IMR-90 (cell line): ENCODE measurements at regions not wholly inside any gene's neighbourhood (a gene's known extent, or its start where the extent isn't known, plus 50 kb on each side); places are given as distances from the start of the nearest gene placed in this dataset.

ENCODE experiments used
- ATAC-seq: fragments of 200-7000 bp; cut with Tn5 transposase; 2 replicates; pipeline ENCODE4 v1.9.1; 2020; ENCODE audit warnings: low read depth, mild to moderate bottlenecking, moderate library complexity
- BruUV-seq: library from RNA; stranded (reverse); fragments of 400-500 nt; replicated peaks from 2 replicates; lab custom pipeline; 2021; lab: Mats Ljungman, UMichigan
- CTCF ChIA-PET: fragments of 300-600 bp; formaldehyde crosslinking; extraction: SDS; loops from one replicate; lab custom pipeline; 2021; ENCODE audit warnings: antibody characterized with exemption; lab: Yijun Ruan, JAX
- POLR2A ChIA-PET: fragments of 300-600 bp; sonication (Branson Sonifier 250); formaldehyde crosslinking; loops from one replicate; lab custom pipeline; 2022; ENCODE audit warnings: antibody characterized with exemption; ENCODE audit not compliant: unreplicated experiment; lab: Charles Lee
- DNase-seq: peaks from one replicate; pipeline ENCODE4 v3.0.0; 2013
- H2AFZ ChIP-seq: replicated peaks from 2 replicates; pipeline ENCODE3; 2013; ENCODE audit warnings: low read length, mild to moderate bottlenecking; ENCODE audit not compliant: poor library complexity
- H2AK5ac ChIP-seq: 2 replicates; pipeline ENCODE4 v1.6.1; 2013; ENCODE audit warnings: low read depth, low read length, inconsistent platforms
- H2AK9ac ChIP-seq: replicated peaks from 2 replicates; pipeline ENCODE3; 2013; ENCODE audit warnings: mild to moderate bottlenecking, low read depth, low read length, moderate library complexity; ENCODE audit not compliant: poor library complexity
- H2BK120ac ChIP-seq: 2 replicates; pipeline ENCODE4 v1.6.1; 2013; ENCODE audit warnings: low read depth, low read length, inconsistent platforms
- H2BK15ac ChIP-seq: 3 replicates; pipeline ENCODE4 v1.6.1; 2013; ENCODE audit warnings: low read depth, low read length, inconsistent platforms
- H2BK20ac ChIP-seq: 2 replicates; pipeline ENCODE4 v1.6.1; 2013; ENCODE audit warnings: low read depth, mild to moderate bottlenecking, inconsistent platforms, low read length, moderate library complexity
- H2BK5ac ChIP-seq: 2 replicates; pipeline ENCODE4 v1.6.1; 2013; ENCODE audit warnings: mild to moderate bottlenecking, low read depth, low read length, inconsistent platforms; ENCODE audit not compliant: poor library complexity, severe bottlenecking
- H3K14ac ChIP-seq: replicated peaks from 2 replicates; pipeline ENCODE4 v1.6.1; 2013; ENCODE audit warnings: low read depth, low read length, inconsistent platforms
- H3K18ac ChIP-seq: 2 replicates; pipeline ENCODE4 v1.6.1; 2013; ENCODE audit warnings: low read depth, low read length, control low read depth
- H3K23ac ChIP-seq: 2 replicates; pipeline ENCODE4 v1.6.1; 2013; ENCODE audit warnings: low read depth, low read length, inconsistent platforms
- H3K27ac ChIP-seq: 2 replicates; pipeline ENCODE4 v1.5.1; 2013; ENCODE audit warnings: mild to moderate bottlenecking, control low read depth, low read length; ENCODE audit not compliant: insufficient read depth
- H3K27me3 ChIP-seq: 2 replicates; pipeline ENCODE4 v1.6.1; 2013; ENCODE audit warnings: low read length; ENCODE audit not compliant: control insufficient read depth, insufficient read depth
- H3K36me3 ChIP-seq: 2 replicates; pipeline ENCODE4 v1.6.1; 2013; ENCODE audit warnings: low read length, mixed read lengths; ENCODE audit not compliant: control insufficient read depth, insufficient read depth
- H3K4ac ChIP-seq: 2 replicates; pipeline ENCODE4 v1.6.1; 2013; ENCODE audit warnings: low read depth, low read length, inconsistent platforms
- H3K4me1 ChIP-seq: 2 replicates; pipeline ENCODE4 v1.6.1; 2013; ENCODE audit warnings: low read length, mixed read lengths; ENCODE audit not compliant: control insufficient read depth, insufficient read depth
- H3K4me2 ChIP-seq: 2 replicates; pipeline ENCODE4 v1.6.1; 2013; ENCODE audit warnings: low read depth, mild to moderate bottlenecking, control low read depth, low read length, moderate library complexity
- H3K4me3 ChIP-seq: 2 replicates; pipeline ENCODE4 v1.5.1; 2013; ENCODE audit warnings: low read depth, mild to moderate bottlenecking, control low read depth, low read length, moderate library complexity; ENCODE audit not compliant: insufficient read depth
- H3K56ac ChIP-seq: 2 replicates; pipeline ENCODE4 v1.6.1; 2013; ENCODE audit warnings: low read length, inconsistent platforms; ENCODE audit not compliant: insufficient read depth; ENCODE audit errors: extremely low read depth
- H3K79me1 ChIP-seq, 2 experiments: 2 replicates each; pipeline ENCODE4 v1.6.1; 2013; ENCODE audit warnings: low read length in 2 of 2, inconsistent platforms in 1 of 2, low read depth in 1 of 2
- H3K9ac ChIP-seq: 2 replicates; pipeline ENCODE4 v1.6.1; 2013; ENCODE audit warnings: low read depth, low read length, control low read depth
- H3K9me1 ChIP-seq: 2 replicates; pipeline ENCODE4 v1.6.1; 2013; ENCODE audit warnings: low read length, inconsistent platforms; ENCODE audit not compliant: insufficient read depth
- H3K9me3 ChIP-seq: 2 replicates; pipeline ENCODE4 v1.6.1; 2013; ENCODE audit warnings: low read length; ENCODE audit not compliant: control insufficient read depth, insufficient read depth
- H4K20me1 ChIP-seq: 2 replicates; pipeline ENCODE4 v1.6.1; 2013; ENCODE audit warnings: low read length, inconsistent platforms; ENCODE audit not compliant: insufficient read depth
- H4K5ac ChIP-seq: 2 replicates; pipeline ENCODE4 v1.6.1; 2013; ENCODE audit warnings: mild to moderate bottlenecking, low read depth, low read length, control low read depth
- H4K8ac ChIP-seq, 2 experiments: 2 replicates each; pipeline ENCODE4 v1.6.1; 2013; ENCODE audit warnings: low read depth in 2 of 2, low read length in 2 of 2, control low read depth in 1 of 2, inconsistent platforms in 1 of 2
- H4K91ac ChIP-seq: 2 replicates; pipeline ENCODE4 v1.6.1; 2013; ENCODE audit warnings: low read depth, low read length, inconsistent platforms; ENCODE audit not compliant: insufficient read depth
- FOS ChIP-seq: fragments of 150-350 bp; IDR thresholded peaks from 2 replicates; pipeline ENCODE4 v1.6.1; 2016; ENCODE audit warnings: low read depth, low read length
- POLR2A ChIP-seq: IDR thresholded peaks from 2 replicates; pipeline ENCODE4 v1.6.1; 2012; ENCODE audit warnings: mild to moderate bottlenecking, low read depth, low read length
- SMC3 ChIP-seq: fragments of 150-350 bp; IDR thresholded peaks from 2 replicates; pipeline ENCODE4 v1.6.1; 2016; ENCODE audit warnings: low read depth, mild to moderate bottlenecking, antibody characterized with exemption, low read length, moderate library complexity
- WGBS, 2 experiments: methylation state at CpG; one replicate each; pipeline versions ENCODE4 v1.1.5 to v1.1.7; 2013; ENCODE audit warnings: missing lambda C conversion rate in 2 of 2; ENCODE audit not compliant: insufficient read length in 1 of 2; ENCODE audit errors: extremely low coverage in 2 of 2; 5-methylcytosine and 5-hydroxymethylcytosine counted together
- dilution Hi-C: fragments of 300-500 bp; cut with HindIII; formaldehyde crosslinking; loops from one replicate; pipeline ENCODE4 v1.14.3; 2018; ENCODE audit warnings: low sequenced_read_pairs; ENCODE audit not compliant: unreplicated experiment
- in situ Hi-C: fragments of 300-500 bp; cut with MboI; formaldehyde crosslinking; loops from 3 replicates; pipeline ENCODE4 v1.14.3; 2019; ENCODE audit warnings: low sequenced_read_pairs, inconsistent platforms, mixed read lengths
- intact Hi-C: fragments of 100-400 bp; cut with micrococcal nuclease; formaldehyde crosslinking; loops from 2 replicates; pipeline ENCODE4 v1.10.0; 2022
- TF ChIP-seq, protein P1 (sequence below): fragments of 150-350 bp; IDR thresholded peaks from 2 replicates; pipeline ENCODE4 v1.6.1; 2016; ENCODE audit warnings: low read depth, mild to moderate bottlenecking, low read length, moderate library complexity, borderline replicate concordance

DNA sequence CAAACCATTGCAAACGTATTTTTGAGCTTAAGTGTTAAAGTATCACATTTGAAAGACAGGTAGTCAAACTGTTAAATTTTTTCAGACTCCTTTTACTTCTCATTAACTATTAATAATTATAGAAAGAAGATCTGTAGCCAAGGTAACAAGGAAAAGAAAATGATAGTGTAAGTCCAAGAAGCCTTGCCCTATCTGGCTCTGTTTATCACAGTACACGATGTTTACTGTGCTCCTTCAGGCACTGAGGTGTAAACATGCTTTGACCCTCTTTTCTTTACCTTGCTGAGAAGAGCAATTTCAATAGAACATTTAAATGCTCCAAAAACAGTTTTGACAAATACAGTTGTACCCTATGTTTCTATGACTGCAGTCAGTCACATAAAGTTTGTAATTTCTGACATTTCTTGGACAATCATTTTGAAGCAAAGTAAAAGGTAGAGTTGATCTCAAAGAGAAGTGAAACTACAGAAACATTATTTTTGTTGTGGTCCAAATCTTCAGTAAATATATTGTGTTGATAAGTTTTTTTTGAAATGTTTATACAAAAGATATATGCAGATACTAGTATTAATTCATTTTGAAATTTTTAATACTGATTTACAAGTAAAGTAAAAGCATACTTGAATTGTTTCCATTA is 152.6 kb upstream of the KYNU start:
- no peak overlapping the region for H3K4ac ChIP-seq
- H2BK5ac ChIP-seq: no peak overlapping the region
- ChIA-PET POLR2A (interaction anchor here (0.7 kb wide), 1 partner anchor 25 kb away, joined by 3 read pairs; no protein-coding TSS in a partner anchor), CTCF (no interaction called here)
- H4K8ac ChIP-seq: peak overlapping the region in 1 of 2 experiments; percentile 40; a peak in 1 of 4 replicates
- no peak overlapping the region for H4K91ac ChIP-seq
- no peak overlapping the region for H3K14ac ChIP-seq
- in situ Hi-C loops (no loop called here), intact Hi-C loops (loop anchor here (5.0 kb wide), 1 partner anchor 137 kb away; no protein-coding TSS in a partner anchor), dilution Hi-C loops (no loop called here)
- no peaks in the 10 kb centered on the region for H3K36me3 ChIP-seq
- no peaks in the 10 kb centered on the region for H3K9me3 ChIP-seq
- no peaks in the 10 kb centered on the region for H4K20me1 ChIP-seq
- peaks cover 3% of the 10 kb centered on the region for H3K4me1 ChIP-seq
- WGBS, 2 experiments: no CpG with 5 or more reads among the region's 2 CpGs
- H2BK120ac ChIP-seq: no peak overlapping the region
- no peak overlapping the region for H2BK20ac ChIP-seq
- no TSS peak for BruUV-seq
- no peak overlapping the region for H3K4me3 ChIP-seq
- H3K56ac ChIP-seq: no peak overlapping the region
- TF ChIP-seq, protein P1, sequence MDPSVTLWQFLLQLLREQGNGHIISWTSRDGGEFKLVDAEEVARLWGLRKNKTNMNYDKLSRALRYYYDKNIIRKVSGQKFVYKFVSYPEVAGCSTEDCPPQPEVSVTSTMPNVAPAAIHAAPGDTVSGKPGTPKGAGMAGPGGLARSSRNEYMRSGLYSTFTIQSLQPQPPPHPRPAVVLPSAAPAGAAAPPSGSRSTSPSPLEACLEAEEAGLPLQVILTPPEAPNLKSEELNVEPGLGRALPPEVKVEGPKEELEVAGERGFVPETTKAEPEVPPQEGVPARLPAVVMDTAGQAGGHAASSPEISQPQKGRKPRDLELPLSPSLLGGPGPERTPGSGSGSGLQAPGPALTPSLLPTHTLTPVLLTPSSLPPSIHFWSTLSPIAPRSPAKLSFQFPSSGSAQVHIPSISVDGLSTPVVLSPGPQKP: no peak
- no peak for TF ChIP-seq SMC3
- TF ChIP-seq FOS: no peak
- no peak for TF ChIP-seq POLR2A
- no peak overlapping the region for H4K5ac ChIP-seq
- no peak overlapping the region for H2BK15ac ChIP-seq
- no peaks in the 10 kb centered on the region for H3K79me1 ChIP-seq
- no peak overlapping the region for H3K27ac ChIP-seq
- ATAC-seq: no peak
- no peak for DNase-seq
- no peak overlapping the region for H3K23ac ChIP-seq
- H3K9me1 ChIP-seq: peaks cover 3% of the 10 kb centered on the region; the same call in 1 of the 2 replicates
- no peak overlapping the region for H2AFZ ChIP-seq
- H3K9ac ChIP-seq: no peak overlapping the region
- no peak overlapping the region for H2AK5ac ChIP-seq
- H3K18ac ChIP-seq: peak overlapping the region; percentile 50; the same call in 1 of the 2 replicates
- H2AK9ac ChIP-seq: no peak overlapping the region
- no peaks in the 10 kb centered on the region for H3K27me3 ChIP-seq
- no peak overlapping the region for H3K4me2 ChIP-seq
